SU-DHL-6 (cell line): ENCODE measurements at regions not wholly inside any gene's neighbourhood (a gene's known extent, or its start where the extent isn't known, plus 50 kb on each side); places are given as distances from the start of the nearest gene placed in this dataset.

Experiments
- CTCF ChIP-seq: fragments of 200-600 bp; sonication (generic); IDR thresholded peaks from one replicate; pipeline ENCODE4 v1.5.1; 2017; ENCODE audit warnings: antibody characterized with exemption, mild to moderate bottlenecking, low read length, moderate library complexity; ENCODE audit not compliant: insufficient read depth, poor library complexity, severe bottlenecking
- EZH2phosphoT487 ChIP-seq: fragments of 200-600 bp; sonication (generic), shearing (Covaris generic); conservative IDR thresholded peaks from 2 replicates; pipeline ENCODE4 v1.6.1; 2018; ENCODE audit warnings: mild to moderate bottlenecking, antibody characterized with exemption, low read length, moderate library complexity, mixed read lengths

DNA sequence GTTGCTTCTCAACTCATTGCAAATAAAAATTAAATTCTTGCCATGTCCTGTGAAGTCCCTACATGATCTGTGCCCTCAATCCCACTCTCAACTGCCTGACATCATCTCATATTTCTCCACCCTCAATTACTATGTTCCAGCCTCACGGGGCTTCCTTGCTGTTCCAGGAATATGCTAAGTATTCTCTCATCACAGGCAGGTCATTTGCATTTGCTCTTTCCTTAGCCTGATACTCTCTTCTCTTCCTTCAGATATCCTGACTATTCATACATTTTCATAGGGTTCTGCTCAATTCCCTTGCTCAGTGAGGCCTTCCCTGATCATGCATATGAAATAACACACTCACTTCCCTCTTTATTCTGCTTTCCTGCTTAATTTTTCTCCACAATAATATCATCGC lies 135.1 kb upstream of the DAB2 start:
- no peak for TF ChIP-seq CTCF
- no peak for TF ChIP-seq EZH2phosphoT487
